GM21723 (cell line): ENCODE measurements at regions not wholly inside any gene's neighbourhood (a gene's known extent, or its start where the extent isn't known, plus 50 kb on each side); places are given as distances from the start of the nearest gene placed in this dataset.

Experiments used
- ATAC-seq: cut with Tn5 transposase; IDR thresholded peaks from one replicate; pipeline ENCODE4 v1.9.1; 2021; ENCODE audit warnings: mild to moderate bottlenecking, moderate library complexity; ENCODE audit not compliant: unreplicated experiment

- no peak for ATAC-seq
Observed at GRCh38 chr9:97747201-97747965, 50.2 kb upstream of the XPA start.

GRCh38 chr9:97748525-97748924, 51.4 kb upstream of the XPA start:
- no peak for ATAC-seq

- no peak for ATAC-seq
Observed at GRCh38 chr9:97749928-97750327, 52.8 kb upstream of the XPA start.

GRCh38 chr9:97751531-97751930, 54.4 kb upstream of the XPA start:
- ATAC-seq, result no peak

- no peak for ATAC-seq
Observed at GRCh38 chr9:97752274-97752673, 55.1 kb upstream of the XPA start.

- no peak for ATAC-seq
Observed at GRCh38 chr9:97753364-97753763, 56.2 kb upstream of the XPA start.

- ATAC-seq, result no peak
Observed at GRCh38 chr9:97753975-97754374, 56.8 kb upstream of the XPA start.

- no peak for ATAC-seq
Observed at GRCh38 chr9:97755618-97756267, 58.6 kb upstream of the XPA start.

GRCh38 chr9:97756991-97757390, 59.9 kb upstream of the XPA start:
- no peak for ATAC-seq

- ATAC-seq, result no peak
Observed at GRCh38 chr9:97758334-97758916, 61.3 kb upstream of the XPA start.

GRCh38 chr9:97759581-97760288, 62.6 kb upstream of the XPA start:
- no peak for ATAC-seq

- no peak for ATAC-seq
Observed at GRCh38 chr9:97761056-97761598, 64.0 kb upstream of the XPA start.

GRCh38 chr9:97761879-97762278, 64.7 kb upstream of the XPA start:
- no peak for ATAC-seq

GRCh38 chr9:97763874-97764273, 66.7 kb upstream of the XPA start:
- ATAC-seq, result no peak

- ATAC-seq, result no peak
Observed at GRCh38 chr9:97766092-97766491, 69.0 kb upstream of the XPA start.

GRCh38 chr9:97766610-97767009, 69.5 kb upstream of the XPA start:
- ATAC-seq, result no peak

GRCh38 chr9:97767891-97768290, 70.8 kb upstream of the XPA start:
- no peak for ATAC-seq

- ATAC-seq, result no peak
Observed at GRCh38 chr9:97768746-97769145, 71.6 kb upstream of the XPA start.

- no peak for ATAC-seq
Observed at GRCh38 chr9:97769208-97769607, 72.1 kb upstream of the XPA start.

- no peak for ATAC-seq
Observed at GRCh38 chr9:97770808-97771372, 73.8 kb upstream of the XPA start.

- ATAC-seq, result no peak
Observed at GRCh38 chr9:97771641-97772040, 74.5 kb upstream of the XPA start.
